Heart left ventricle (tissue), 13 donors: ENCODE measurements at regions not wholly inside any gene's neighbourhood (a gene's known extent, or its start where the extent isn't known, plus 50 kb on each side); places are given as distances from the start of the nearest gene placed in this dataset.

Source experiments
- POLR2A ChIP-seq, 2 donors: fragments of 450-650 bp; IDR thresholded peaks; one replicate each; pipeline ENCODE4 v1.6.1; 2017; ENCODE audit warnings: antibody characterized with exemption in 2 of 2, mild to moderate bottlenecking in 2 of 2, moderate library complexity in 2 of 2
- TF ChIP-seq, protein P1 (sequence below), 12 donors: fragments of 200-600 bp; sonication (generic) in 4 of 12; IDR thresholded peaks; one replicate each; pipeline versions ENCODE4 v1.5.0 to v1.8.0; 2018 to 2022; ENCODE audit warnings: antibody characterized with exemption in 12 of 12, mild to moderate bottlenecking in 5 of 12
- donor health status: ischemic (EF 13 %, LVEDD 7.1; RV severe dilation, severe dysfunction).
- donor health status: DM: no; HTN: yes; CAD: no.
- donor health status: DM: no; HTN: no; CAD: no.
- donor health status: ischemic (EF 25% LVEDD 6.9; RV normal size, moderate dysfunction).
- donor health status: ischemic (EF 25% LVEDD 5.7; RV mildly dilated, moderate dysfunction).
- donor health status: ischemic (EF 35%, LVEDD 5.7; RV mildly dilated, moderate dysfunction).
- donor health status: nonischemic (EF 11% LVEDD 7.7; RV severe dilation, severe dysfunction).
- donor health status: DM: yes; HTN: yes; CAD: no.
- donor health status: PGD.
- donor health status: ischemic (EF 29% LVEDD 5.4; RV normal size, mild dysfunction).
- donor health status: nonischemic (EF 23%, LVEDD 6.1; RV moderate dilation, normal function).

- TF ChIP-seq, protein P1, sequence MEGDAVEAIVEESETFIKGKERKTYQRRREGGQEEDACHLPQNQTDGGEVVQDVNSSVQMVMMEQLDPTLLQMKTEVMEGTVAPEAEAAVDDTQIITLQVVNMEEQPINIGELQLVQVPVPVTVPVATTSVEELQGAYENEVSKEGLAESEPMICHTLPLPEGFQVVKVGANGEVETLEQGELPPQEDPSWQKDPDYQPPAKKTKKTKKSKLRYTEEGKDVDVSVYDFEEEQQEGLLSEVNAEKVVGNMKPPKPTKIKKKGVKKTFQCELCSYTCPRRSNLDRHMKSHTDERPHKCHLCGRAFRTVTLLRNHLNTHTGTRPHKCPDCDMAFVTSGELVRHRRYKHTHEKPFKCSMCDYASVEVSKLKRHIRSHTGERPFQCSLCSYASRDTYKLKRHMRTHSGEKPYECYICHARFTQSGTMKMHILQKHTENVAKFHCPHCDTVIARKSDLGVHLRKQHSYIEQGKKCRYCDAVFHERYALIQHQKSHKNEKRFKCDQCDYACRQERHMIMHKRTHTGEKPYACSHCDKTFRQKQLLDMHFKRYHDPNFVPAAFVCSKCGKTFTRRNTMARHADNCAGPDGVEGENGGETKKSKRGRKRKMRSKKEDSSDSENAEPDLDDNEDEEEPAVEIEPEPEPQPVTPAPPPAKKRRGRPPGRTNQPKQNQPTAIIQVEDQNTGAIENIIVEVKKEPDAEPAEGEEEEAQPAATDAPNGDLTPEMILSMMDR (IDR thresholded peaks at IDR 0.05) = no peak
- no peak for TF ChIP-seq POLR2A (IDR thresholded peaks at IDR 0.05)
Observed at GRCh38 chr4:132901224-132901623, 247.9 kb upstream of the PCDH10 start.
